Gastrocnemius medialis (tissue), 4 donors: ENCODE measurements at regions not wholly inside any gene's neighbourhood (a gene's known extent, or its start where the extent isn't known, plus 50 kb on each side); places are given as distances from the start of the nearest gene placed in this dataset.

Experiments used
- POLR2A ChIP-seq, 2 donors: fragments of 450-650 bp; IDR thresholded peaks; one replicate each; pipeline ENCODE4 v1.6.1; 2017; ENCODE audit warnings: antibody characterized with exemption in 2 of 2, mild to moderate bottlenecking in 2 of 2, moderate library complexity in 2 of 2
- TF ChIP-seq, protein P1 (sequence below), 5 experiments: fragments of 450-650 bp in 3 of 5; fragments of 200-600 bp in 2 of 5; sonication (generic) in 2 of 5; IDR thresholded peaks in 4 of 5; conservative IDR thresholded peaks in 1 of 5; 1 replicate in 4 of 5; 2 replicates in 1 of 5; pipeline ENCODE4 v1.5.1; 2016 to 2019; ENCODE audit warnings: antibody characterized with exemption in 5 of 5, mild to moderate bottlenecking in 3 of 5, moderate library complexity in 3 of 5

DNA sequence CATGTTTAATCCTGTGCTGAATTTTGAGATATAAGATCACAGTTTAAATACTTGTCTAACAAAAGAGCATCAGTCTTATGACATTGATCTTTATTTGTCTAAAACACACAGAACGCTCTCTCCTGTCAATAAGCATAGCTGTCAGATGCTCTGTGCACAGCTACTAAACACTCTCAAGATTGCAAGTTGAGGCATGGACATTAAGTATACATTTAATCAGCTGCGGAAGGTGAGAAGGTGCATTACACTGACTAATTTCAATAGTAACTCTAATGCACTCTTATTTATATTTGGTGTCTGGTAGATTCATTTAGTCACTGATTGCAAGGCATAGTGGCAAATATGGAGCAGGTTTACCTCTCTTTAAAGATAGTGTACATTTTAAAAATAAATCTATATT lies 580.3 kb upstream of the NRP1 start:
- TF ChIP-seq POLR2A (IDR thresholded peaks at IDR 0.05) = no peak
- TF ChIP-seq, protein P1, sequence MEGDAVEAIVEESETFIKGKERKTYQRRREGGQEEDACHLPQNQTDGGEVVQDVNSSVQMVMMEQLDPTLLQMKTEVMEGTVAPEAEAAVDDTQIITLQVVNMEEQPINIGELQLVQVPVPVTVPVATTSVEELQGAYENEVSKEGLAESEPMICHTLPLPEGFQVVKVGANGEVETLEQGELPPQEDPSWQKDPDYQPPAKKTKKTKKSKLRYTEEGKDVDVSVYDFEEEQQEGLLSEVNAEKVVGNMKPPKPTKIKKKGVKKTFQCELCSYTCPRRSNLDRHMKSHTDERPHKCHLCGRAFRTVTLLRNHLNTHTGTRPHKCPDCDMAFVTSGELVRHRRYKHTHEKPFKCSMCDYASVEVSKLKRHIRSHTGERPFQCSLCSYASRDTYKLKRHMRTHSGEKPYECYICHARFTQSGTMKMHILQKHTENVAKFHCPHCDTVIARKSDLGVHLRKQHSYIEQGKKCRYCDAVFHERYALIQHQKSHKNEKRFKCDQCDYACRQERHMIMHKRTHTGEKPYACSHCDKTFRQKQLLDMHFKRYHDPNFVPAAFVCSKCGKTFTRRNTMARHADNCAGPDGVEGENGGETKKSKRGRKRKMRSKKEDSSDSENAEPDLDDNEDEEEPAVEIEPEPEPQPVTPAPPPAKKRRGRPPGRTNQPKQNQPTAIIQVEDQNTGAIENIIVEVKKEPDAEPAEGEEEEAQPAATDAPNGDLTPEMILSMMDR (IDR thresholded peaks at IDR 0.05 in 4 of 5, conservative IDR thresholded peaks at IDR 0.05 in 1 of 5) = no peak
